ENCODE measurements at regions not wholly inside any gene's neighbourhood (a gene's known extent, or its start where the extent isn't known, plus 50 kb on each side); places are given as distances from the start of the nearest gene placed in this dataset.

GRCh38 chr14:101282418-101282817 is 278.9 kb upstream of the DIO3 start (continued):
- TF ChIP-seq ZNF462 (CRISPR knock-in tag; IDR thresholded peaks at IDR 0.05), result no peak
- no peak for TF ChIP-seq NANOG (IDR thresholded peaks at IDR 0.05; ENCODE audit: borderline replicate concordance)
- no peak for TF ChIP-seq EZH2phosphoT487 (IDR thresholded peaks at IDR 0.05; ENCODE audit: unreplicated experiment)

GRCh38 chr14:101284711-101285110 is 276.6 kb upstream of the DIO3 start:
- H3K27me3 Mint-ChIP-seq (ENCODE audit: insufficient read depth, low read depth, poor library complexity), result peaks cover 3% of the 10 kb centered on the region
- H3K4me1 Mint-ChIP-seq, result peaks cover 19% of the 10 kb centered on the region
- Histone ChIP-seq H3K4me3 (no peak overlapping the region), H3K79me2 (replicated peaks; ENCODE audit: insufficient read depth) (no peaks in the 10 kb centered on the region), H3K4me2 (no peak overlapping the region), H2AFZ (no peak overlapping the region), H3K36me3 (ENCODE audit: insufficient read depth) (no peaks in the 10 kb centered on the region), H4K20me1 (replicated peaks; ENCODE audit: insufficient read depth) (no peaks in the 10 kb centered on the region), H3F3A (replicated peaks; ENCODE audit: low read depth) (no peaks in the 10 kb centered on the region), H3K27me3 (ENCODE audit: insufficient read depth) (no peaks in the 10 kb centered on the region), H3K9me2 (ENCODE audit: insufficient read depth) (no peaks in the 10 kb centered on the region), H3K27ac (ENCODE audit: low read depth) (no peak overlapping the region), H3K4me1 (ENCODE audit: insufficient read depth) (peaks cover 20% of the 10 kb centered on the region)
- 0 out of 3 replicates have a peak, but pooled peaks cover under 1% of the 10 kb centered on the region for H3K9me3 Mint-ChIP-seq
- H3K36me3 Mint-ChIP-seq (ENCODE audit: low read depth), result peaks cover under 1% of the 10 kb centered on the region; the same call in 1 of the 3 replicates
- DNase-seq (ENCODE audit: low spot score) (no peak), ATAC-seq (no peak)
- no peak overlapping the region for H3K27ac Mint-ChIP-seq
- TF ChIP-seq ETS1 (IDR thresholded peaks at IDR 0.05) (no peak), EZH2 (IDR thresholded peaks at IDR 0.05; ENCODE audit: low read depth, unreplicated experiment) (no peak), POLR2AphosphoS5 (IDR thresholded peaks at IDR 0.05; ENCODE audit: low read depth) (no peak), ZNF114 (CRISPR knock-in tag; IDR thresholded peaks at IDR 0.05) (no peak), CREB1 (CRISPR knock-in tag; IDR thresholded peaks at IDR 0.05; ENCODE audit: low read depth) (no peak), ZNF331 (CRISPR knock-in tag; IDR thresholded peaks at IDR 0.05; ENCODE audit: low read depth) (no peak), STAT1 (IDR thresholded peaks at IDR 0.05; ENCODE audit: unreplicated experiment) (no peak), JUNB (IDR thresholded peaks at IDR 0.05; ENCODE audit: unreplicated experiment) (no peak)
- H3K4me3 Mint-ChIP-seq, result no peak overlapping the region
